ENCODE measurements at regions not wholly inside any gene's neighbourhood (a gene's known extent, or its start where the extent isn't known, plus 50 kb on each side); places are given as distances from the start of the nearest gene placed in this dataset.

DNA sequence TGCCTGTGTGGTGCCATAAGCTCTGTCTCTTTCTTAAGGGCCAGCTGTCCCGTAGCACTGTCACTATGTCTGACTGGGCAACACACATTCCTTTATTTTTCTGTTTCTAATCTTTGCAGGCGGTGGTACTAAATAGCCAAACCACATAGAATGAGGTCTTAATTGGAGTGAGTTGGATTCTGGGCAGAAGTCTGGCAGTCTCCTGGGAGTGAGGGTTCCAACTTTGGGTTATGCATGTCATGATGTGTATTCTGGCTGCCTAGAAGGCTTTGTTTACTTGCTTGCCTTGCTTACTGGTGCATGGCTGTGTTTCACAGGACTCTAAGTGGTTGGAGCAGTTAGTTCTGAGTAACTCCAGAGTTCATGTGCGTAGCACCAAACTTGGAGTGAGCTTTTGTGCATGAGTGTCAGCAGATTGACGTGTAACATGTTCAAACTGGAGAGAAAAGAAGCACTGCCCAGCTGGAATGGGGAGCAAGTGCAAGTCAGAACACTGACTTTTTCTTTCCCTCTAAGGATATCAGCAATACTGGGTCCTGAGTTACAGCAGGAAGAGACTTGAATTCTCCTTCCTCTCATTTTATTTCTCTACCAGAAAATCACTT lies 185.8 kb downstream of the PCSK1 start:
- intact Hi-C loops (cut with micrococcal nuclease; ENCODE audit: unreplicated experiment): no loop called here
- Histone ChIP-seq H3K4me1 (replicated peaks; ENCODE audit: insufficient read depth) (peaks cover 22% of the 10 kb centered on the region), H3K27me3 (ENCODE audit: insufficient read depth, low read depth) (no peaks in the 10 kb centered on the region), H2AFZ (no peak overlapping the region), H4K20me1 (ENCODE audit: insufficient read depth) (no peaks in the 10 kb centered on the region), H3K9me3 (ENCODE audit: insufficient read depth, low read depth) (no peaks in the 10 kb centered on the region), H3F3A (ENCODE audit: insufficient read depth, low read depth) (no peaks in the 10 kb centered on the region), H3K9me2 (ENCODE audit: insufficient read depth) (no peaks in the 10 kb centered on the region), H3K27ac (no peak overlapping the region), H3K4me2 (no peak overlapping the region), H3K4me3 (no peak overlapping the region), H3K36me3 (ENCODE audit: low read depth) (no peaks in the 10 kb centered on the region), H3K79me2 (ENCODE audit: low read depth) (no peaks in the 10 kb centered on the region)
- no TSS peak for BruUV-seq (replicated peaks)
- no peak for DNase-seq
- POLR2A ChIA-PET (ENCODE audit: unreplicated experiment): no interaction called here
- TF ChIP-seq, protein P1, sequence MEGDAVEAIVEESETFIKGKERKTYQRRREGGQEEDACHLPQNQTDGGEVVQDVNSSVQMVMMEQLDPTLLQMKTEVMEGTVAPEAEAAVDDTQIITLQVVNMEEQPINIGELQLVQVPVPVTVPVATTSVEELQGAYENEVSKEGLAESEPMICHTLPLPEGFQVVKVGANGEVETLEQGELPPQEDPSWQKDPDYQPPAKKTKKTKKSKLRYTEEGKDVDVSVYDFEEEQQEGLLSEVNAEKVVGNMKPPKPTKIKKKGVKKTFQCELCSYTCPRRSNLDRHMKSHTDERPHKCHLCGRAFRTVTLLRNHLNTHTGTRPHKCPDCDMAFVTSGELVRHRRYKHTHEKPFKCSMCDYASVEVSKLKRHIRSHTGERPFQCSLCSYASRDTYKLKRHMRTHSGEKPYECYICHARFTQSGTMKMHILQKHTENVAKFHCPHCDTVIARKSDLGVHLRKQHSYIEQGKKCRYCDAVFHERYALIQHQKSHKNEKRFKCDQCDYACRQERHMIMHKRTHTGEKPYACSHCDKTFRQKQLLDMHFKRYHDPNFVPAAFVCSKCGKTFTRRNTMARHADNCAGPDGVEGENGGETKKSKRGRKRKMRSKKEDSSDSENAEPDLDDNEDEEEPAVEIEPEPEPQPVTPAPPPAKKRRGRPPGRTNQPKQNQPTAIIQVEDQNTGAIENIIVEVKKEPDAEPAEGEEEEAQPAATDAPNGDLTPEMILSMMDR (conservative IDR thresholded peaks at IDR 0.05): no peak
- TF ChIP-seq EZH2 (IDR thresholded peaks at IDR 0.05; ENCODE audit: low read depth): no peak
- CTCF ChIA-PET: no interaction called here

DNA sequence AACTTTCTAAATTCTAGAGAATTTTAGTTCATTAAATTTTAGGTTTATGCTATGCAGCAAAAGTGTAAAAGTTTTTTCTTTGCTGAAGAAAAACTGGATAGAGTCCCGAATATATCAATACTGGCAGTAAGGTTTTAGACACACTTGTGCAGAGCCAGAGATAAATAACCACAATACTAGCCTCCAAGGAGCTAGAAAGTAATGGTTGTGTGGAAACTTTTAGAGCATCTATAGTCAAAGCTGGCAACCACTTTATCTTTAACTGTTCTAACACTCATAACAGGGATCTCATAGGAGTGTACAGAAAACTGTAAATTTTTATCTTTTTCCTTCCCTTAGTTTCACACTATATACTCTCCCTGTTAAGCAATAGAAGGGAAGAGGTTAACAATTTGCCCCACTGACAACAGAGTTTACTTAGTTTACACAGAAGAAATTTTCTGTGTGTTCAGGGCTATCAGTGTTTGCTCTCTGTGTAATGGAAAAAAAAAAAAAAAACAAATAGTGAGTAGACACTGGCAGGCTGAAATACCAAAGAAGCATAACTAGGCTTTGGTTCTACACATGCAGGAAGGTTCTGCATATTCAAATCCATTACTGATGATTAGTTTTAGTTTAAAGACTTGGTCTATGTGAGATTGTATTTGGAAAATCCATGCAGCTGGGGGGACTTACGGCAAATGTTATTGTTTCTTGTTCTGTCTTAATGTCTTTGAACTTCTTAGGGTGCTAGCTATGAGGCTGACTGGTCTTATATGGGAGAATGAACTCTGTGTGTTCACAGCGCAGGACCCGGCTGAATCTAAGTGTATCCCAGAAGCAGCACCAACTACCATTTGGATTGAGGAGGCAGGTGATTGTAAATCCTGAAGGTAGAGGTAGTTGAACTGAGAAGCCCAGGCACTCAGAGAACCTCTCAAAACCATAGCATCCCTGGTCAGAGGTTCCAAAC lies 187.6 kb downstream of the PCSK1 start:
- ChIA-PET POLR2A (ENCODE audit: unreplicated experiment) (no interaction called here), CTCF (interaction anchor here (0.6 kb wide), 1 partner anchor 151 kb away, joined by 7 read pairs; no protein-coding TSS in a partner anchor)
- peak overlapping the region; percentile 29 for H3K4me2 ChIP-seq
- no peaks in the 10 kb centered on the region for H3K9me3 ChIP-seq (ENCODE audit: insufficient read depth, low read depth)
- H3K79me2 ChIP-seq (ENCODE audit: low read depth): no peaks in the 10 kb centered on the region
- intact Hi-C loops (cut with micrococcal nuclease; ENCODE audit: unreplicated experiment): no loop called here
- no TSS peak for BruUV-seq (replicated peaks)
- peaks cover 22% of the 10 kb centered on the region for H3K4me1 ChIP-seq (replicated peaks; ENCODE audit: insufficient read depth)
- TF ChIP-seq, protein P1 (conservative IDR thresholded peaks at IDR 0.05): no peak
- TF ChIP-seq EZH2 (IDR thresholded peaks at IDR 0.05; ENCODE audit: low read depth): no peak
- H3K36me3 ChIP-seq (ENCODE audit: low read depth): no peaks in the 10 kb centered on the region
- H4K20me1 ChIP-seq (ENCODE audit: insufficient read depth): no peaks in the 10 kb centered on the region
- peak in 1 of 2 experiments; percentile 63 for DNase-seq
- no peaks in the 10 kb centered on the region for H3F3A ChIP-seq (ENCODE audit: insufficient read depth, low read depth)
- H3K9me2 ChIP-seq (ENCODE audit: insufficient read depth): no peaks in the 10 kb centered on the region
- H3K27ac ChIP-seq: no peak overlapping the region
- no peak overlapping the region for H2AFZ ChIP-seq
- H3K4me3 ChIP-seq: no peak overlapping the region
- H3K27me3 ChIP-seq (ENCODE audit: insufficient read depth, low read depth): no peaks in the 10 kb centered on the region

DNA sequence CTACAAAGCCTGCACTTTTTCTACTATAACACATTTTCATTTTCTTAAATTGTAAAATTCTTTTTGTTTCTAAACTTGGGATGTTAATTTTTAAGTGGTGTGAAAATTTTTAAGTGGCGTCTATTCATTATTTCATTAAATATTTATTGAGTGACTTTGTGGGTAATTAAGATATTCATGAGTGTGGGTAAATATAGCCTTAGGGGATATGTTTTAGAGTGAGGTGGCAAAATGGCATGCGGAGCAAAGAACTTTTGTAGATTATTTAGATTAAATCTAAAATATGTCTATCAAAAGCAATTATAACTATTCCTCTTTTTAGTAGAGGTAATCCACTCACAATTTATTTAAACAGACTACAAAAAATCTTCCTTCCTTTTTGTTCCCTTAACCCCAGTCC lies 188.4 kb downstream of the PCSK1 start:
- peak in 1 of 2 experiments; percentile 52 for DNase-seq
- H4K20me1 ChIP-seq (ENCODE audit: insufficient read depth): no peaks in the 10 kb centered on the region
- intact Hi-C loops (cut with micrococcal nuclease; ENCODE audit: unreplicated experiment): no loop called here
- peak overlapping the region; percentile 29 for H3K4me2 ChIP-seq
- H3K27ac ChIP-seq: no peak overlapping the region
- TF ChIP-seq EZH2 (IDR thresholded peaks at IDR 0.05; ENCODE audit: low read depth): no peak
- TF ChIP-seq, protein P1 (conservative IDR thresholded peaks at IDR 0.05): no peak
- H3K9me2 ChIP-seq (ENCODE audit: insufficient read depth): no peaks in the 10 kb centered on the region
- BruUV-seq (replicated peaks): no TSS peak
- no peaks in the 10 kb centered on the region for H3K36me3 ChIP-seq (ENCODE audit: low read depth)
- no peaks in the 10 kb centered on the region for H3K9me3 ChIP-seq (ENCODE audit: insufficient read depth, low read depth)
- POLR2A ChIA-PET (ENCODE audit: unreplicated experiment): no interaction called here
- H3K79me2 ChIP-seq (ENCODE audit: low read depth): no peaks in the 10 kb centered on the region
- peaks cover 22% of the 10 kb centered on the region for H3K4me1 ChIP-seq (replicated peaks; ENCODE audit: insufficient read depth)
- no peak overlapping the region for H3K4me3 ChIP-seq
- H3F3A ChIP-seq (ENCODE audit: insufficient read depth, low read depth): no peaks in the 10 kb centered on the region
- CTCF ChIA-PET: interaction anchor here (0.6 kb wide), 1 partner anchor 150 kb away, joined by 7 read pairs; no protein-coding TSS in a partner anchor
- no peaks in the 10 kb centered on the region for H3K27me3 ChIP-seq (ENCODE audit: insufficient read depth, low read depth)
- H2AFZ ChIP-seq: no peak overlapping the region
